Fibroblast of skin of back (primary cell): ENCODE measurements at regions not wholly inside any gene's neighbourhood (a gene's known extent, or its start where the extent isn't known, plus 50 kb on each side); places are given as distances from the start of the nearest gene placed in this dataset.

Experiments
- DNase-seq: peaks from one replicate; pipeline ENCODE4 v3.0.0-alpha.2; 2013

GRCh38 chr7:52475001-52475582, 560.3 kb upstream of the POM121L12 start:
- no peak for DNase-seq

- DNase-seq, result no peak
Observed at GRCh38 chr7:52473756-52474155, 561.7 kb upstream of the POM121L12 start.

GRCh38 chr7:52472006-52472620, 563.3 kb upstream of the POM121L12 start:
- DNase-seq, result no peak

GRCh38 chr7:52465216-52465615, 570.2 kb upstream of the POM121L12 start:
- DNase-seq, result no peak

- DNase-seq, result no peak
Observed at GRCh38 chr7:52463341-52463740, 572.1 kb upstream of the POM121L12 start.

- no peak for DNase-seq
Observed at GRCh38 chr7:52462474-52462873, 573.0 kb upstream of the POM121L12 start.

GRCh38 chr7:52455571-52455970, 579.9 kb upstream of the POM121L12 start:
- no peak for DNase-seq

GRCh38 chr7:52450816-52451215, 584.6 kb upstream of the POM121L12 start:
- DNase-seq, result no peak

- DNase-seq, result no peak
Observed at GRCh38 chr7:52447581-52448180, 587.8 kb upstream of the POM121L12 start.

GRCh38 chr7:52436278-52436677, 599.2 kb upstream of the POM121L12 start:
- DNase-seq, result no peak

- no peak for DNase-seq
Observed at GRCh38 chr7:52431082-52431815, 604.2 kb upstream of the POM121L12 start.

- DNase-seq, result no peak
Observed at GRCh38 chr7:52423251-52423650, 612.2 kb upstream of the POM121L12 start.

GRCh38 chr7:52413051-52413450, 622.4 kb upstream of the POM121L12 start:
- no peak for DNase-seq

GRCh38 chr7:52410032-52410431, 625.4 kb upstream of the POM121L12 start:
- DNase-seq, result no peak

- DNase-seq, result no peak
Observed at GRCh38 chr7:52406808-52407207, 628.6 kb upstream of the POM121L12 start.

GRCh38 chr7:52382731-52383130, 652.7 kb upstream of the POM121L12 start:
- DNase-seq, result no peak

- DNase-seq, result no peak
Observed at GRCh38 chr7:52369922-52370321, 665.5 kb upstream of the POM121L12 start.

- DNase-seq, result no peak
Observed at GRCh38 chr7:52365349-52365748, 670.1 kb upstream of the POM121L12 start.

GRCh38 chr7:52362521-52362920, 672.9 kb upstream of the POM121L12 start:
- DNase-seq, result no peak

GRCh38 chr7:52360541-52360940, 674.9 kb upstream of the POM121L12 start:
- no peak for DNase-seq

- DNase-seq, result no peak
Observed at GRCh38 chr7:52355053-52355452, 680.4 kb upstream of the POM121L12 start.

- no peak for DNase-seq
Observed at GRCh38 chr7:52352013-52352981, 683.1 kb upstream of the POM121L12 start.
